Lung (tissue), 11 donors: ENCODE measurements at regions not wholly inside any gene's neighbourhood (a gene's known extent, or its start where the extent isn't known, plus 50 kb on each side); places are given as distances from the start of the nearest gene placed in this dataset.
A peak's percentile ranks its signal among the peaks of the same experiment; 100 is the strongest.

Experiments
- ATAC-seq: fragments of 200-7000 bp; cut with Tn5 transposase; one replicate; pipeline ENCODE4 v1.9.1; 2020; ENCODE audit warnings: moderate number of reproducible peaks; ENCODE audit not compliant: insufficient read depth, low FRiP score
- DNase-seq, 3 donors: peaks; one replicate each; pipeline ENCODE4 v3.0.0-alpha.2; 2013 to 2017
- H3K27ac ChIP-seq, 2 donors: one replicate each; pipeline ENCODE4 v1.5.1; 2013; ENCODE audit warnings: mild to moderate bottlenecking in 2 of 2, moderate library complexity in 2 of 2, control low read depth in 1 of 2, inconsistent platforms in 1 of 2, low read depth in 1 of 2, low read length in 1 of 2
- H3K27me3 ChIP-seq, 3 donors: one replicate each; pipeline ENCODE4 v1.5.1; 2013; ENCODE audit warnings: low read length in 2 of 3; ENCODE audit not compliant: control insufficient read depth in 3 of 3, insufficient read depth in 3 of 3
- H3K36me3 ChIP-seq, 4 donors: one replicate each; pipeline ENCODE4 v1.5.1; 2013; ENCODE audit warnings: low read length in 4 of 4, mild to moderate bottlenecking in 1 of 4, moderate library complexity in 1 of 4; ENCODE audit not compliant: control insufficient read depth in 4 of 4, insufficient read depth in 4 of 4
- H3K4me1 ChIP-seq, 5 donors: one replicate each; pipeline ENCODE4 v1.5.1; 2013; ENCODE audit warnings: low read length in 5 of 5, mild to moderate bottlenecking in 2 of 5, moderate library complexity in 1 of 5; ENCODE audit not compliant: control insufficient read depth in 5 of 5, insufficient read depth in 5 of 5
- H3K4me3 ChIP-seq: one replicate; pipeline ENCODE4 v1.5.1; 2013; ENCODE audit warnings: mild to moderate bottlenecking, control low read depth, moderate library complexity
- H3K9ac ChIP-seq, 2 donors: one replicate each; pipeline ENCODE4 v1.5.1; 2013; ENCODE audit warnings: low read length in 2 of 2, control low read depth in 1 of 2; ENCODE audit not compliant: insufficient read depth in 1 of 2
- H3K9me3 ChIP-seq, 4 donors: one replicate each; pipeline ENCODE4 v1.5.1; 2013; ENCODE audit warnings: low read length in 3 of 4, mild to moderate bottlenecking in 1 of 4, moderate library complexity in 1 of 4; ENCODE audit not compliant: control insufficient read depth in 4 of 4, insufficient read depth in 3 of 4
- WGBS, 2 donors: extraction: QIAGEN DNeasy Blood & Tissue Kit; methylation state at CpG; one replicate each; pipeline ENCODE4 v1.1.7; 2013; 5-methylcytosine and 5-hydroxymethylcytosine counted together
- TF ChIP-seq, protein P1 (sequence below): IDR thresholded peaks from 2 replicates; pipeline ENCODE4 v1.5.1; 2012; ENCODE audit warnings: mild to moderate bottlenecking; ENCODE audit errors: control extremely low read depth, extremely low read depth
- donor health status: control.
- donor health status: control.
- donor health status: Bipolar disorder and iron deficiency.
- donor health status: healthy.
- donor health status: DM: yes; HTN: yes; CAD: no.

DNA sequence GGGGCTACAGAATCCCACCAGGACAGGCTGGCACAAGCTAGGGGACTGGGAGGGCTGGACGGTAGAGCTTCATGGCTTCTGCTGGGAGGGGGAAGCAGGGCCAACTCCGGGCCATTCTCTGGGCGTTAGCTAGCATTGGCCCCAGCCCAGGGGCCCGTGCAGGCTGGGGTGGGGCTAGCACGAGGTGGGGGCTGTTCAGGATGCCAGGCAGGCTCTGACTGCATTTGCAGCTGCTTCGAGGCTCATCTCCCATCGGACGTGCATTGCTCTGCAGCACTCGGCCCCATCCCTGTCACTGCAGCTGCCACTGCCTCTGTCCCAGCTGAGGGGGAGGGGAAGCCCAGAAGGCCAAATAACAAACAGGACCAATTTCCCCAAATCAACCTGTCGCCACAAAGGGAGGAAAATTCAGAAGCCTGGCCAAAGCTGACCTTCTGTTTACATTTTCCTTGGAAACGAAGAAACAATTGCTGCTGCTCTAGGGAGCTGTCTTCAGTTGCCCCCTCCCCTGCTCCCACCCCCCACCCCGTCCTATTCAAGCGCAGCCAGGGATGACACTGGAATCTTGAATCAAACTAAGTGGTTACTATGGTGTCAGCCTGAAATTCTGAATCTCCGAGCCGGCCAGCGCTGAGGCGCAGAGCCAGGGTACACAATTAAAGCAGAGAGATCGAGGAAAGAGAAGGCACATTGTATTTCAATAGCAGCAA lies 138.8 kb upstream of the PRR20G start:
- Histone ChIP-seq H3K4me3 (no peak overlapping the region), H3K4me1 (no peaks in the 10 kb centered on the region), H3K27me3 (peaks cover 3 to 50% (median 17%) of the 10 kb centered on the region in 3 donors), H3K9me3 (no peaks in the 10 kb centered on the region), H3K9ac (no peak overlapping the region), H3K36me3 (no peaks in the 10 kb centered on the region), H3K27ac (no peak overlapping the region)
- DNase-seq: peak in 2 of 3 donors; percentile 1 to 15
- TF ChIP-seq, protein P1, sequence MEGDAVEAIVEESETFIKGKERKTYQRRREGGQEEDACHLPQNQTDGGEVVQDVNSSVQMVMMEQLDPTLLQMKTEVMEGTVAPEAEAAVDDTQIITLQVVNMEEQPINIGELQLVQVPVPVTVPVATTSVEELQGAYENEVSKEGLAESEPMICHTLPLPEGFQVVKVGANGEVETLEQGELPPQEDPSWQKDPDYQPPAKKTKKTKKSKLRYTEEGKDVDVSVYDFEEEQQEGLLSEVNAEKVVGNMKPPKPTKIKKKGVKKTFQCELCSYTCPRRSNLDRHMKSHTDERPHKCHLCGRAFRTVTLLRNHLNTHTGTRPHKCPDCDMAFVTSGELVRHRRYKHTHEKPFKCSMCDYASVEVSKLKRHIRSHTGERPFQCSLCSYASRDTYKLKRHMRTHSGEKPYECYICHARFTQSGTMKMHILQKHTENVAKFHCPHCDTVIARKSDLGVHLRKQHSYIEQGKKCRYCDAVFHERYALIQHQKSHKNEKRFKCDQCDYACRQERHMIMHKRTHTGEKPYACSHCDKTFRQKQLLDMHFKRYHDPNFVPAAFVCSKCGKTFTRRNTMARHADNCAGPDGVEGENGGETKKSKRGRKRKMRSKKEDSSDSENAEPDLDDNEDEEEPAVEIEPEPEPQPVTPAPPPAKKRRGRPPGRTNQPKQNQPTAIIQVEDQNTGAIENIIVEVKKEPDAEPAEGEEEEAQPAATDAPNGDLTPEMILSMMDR: no peak
- ATAC-seq: no peak
- WGBS, 2 donors: 34 to 35% methylated on average over 18 of the region's 18 CpGs

DNA sequence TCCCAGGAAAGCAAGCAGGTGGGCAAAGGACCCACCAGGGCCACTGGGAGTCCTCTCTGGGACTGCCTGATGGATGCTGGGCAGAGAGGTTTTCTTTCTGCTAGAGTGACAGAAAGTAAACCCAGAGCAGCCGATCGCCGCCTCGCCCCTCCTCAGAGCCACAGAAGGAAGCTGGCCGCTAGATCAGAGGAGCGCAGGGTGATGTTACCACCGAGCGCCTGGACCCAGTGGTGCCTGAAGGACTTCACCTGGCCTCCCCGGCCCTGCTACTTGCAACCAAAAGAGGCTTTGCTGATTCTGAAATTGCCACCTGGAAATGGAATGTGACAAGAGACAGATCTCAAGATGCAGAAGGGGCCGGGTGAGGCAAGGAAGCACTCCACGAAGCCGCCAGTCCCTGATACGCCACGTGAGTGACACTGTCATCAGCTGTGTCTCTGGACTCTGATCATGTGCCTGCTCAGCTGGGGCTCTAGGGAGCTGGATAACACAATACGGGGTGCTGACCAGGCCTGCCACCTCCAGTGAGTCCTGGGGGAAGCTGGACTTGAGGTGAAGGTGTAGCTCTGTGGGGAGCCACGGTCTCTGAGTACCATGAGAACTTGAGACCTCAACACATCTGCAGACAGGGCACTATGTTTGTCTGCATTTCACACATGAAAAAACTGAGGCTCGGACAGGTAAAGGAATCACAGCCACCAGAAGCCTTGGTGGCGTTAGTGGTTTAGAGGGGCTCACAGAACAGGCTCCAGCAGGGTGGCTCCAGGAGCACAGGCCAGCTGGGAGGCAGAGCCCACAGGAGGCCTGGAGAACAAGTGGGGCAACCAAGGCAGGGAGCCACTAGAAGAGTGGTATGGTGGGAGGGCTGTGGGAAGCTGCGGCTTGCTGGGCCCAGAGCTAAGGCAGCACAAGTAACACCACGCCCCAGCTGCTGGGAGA lies 137.9 kb upstream of the PRR20G start:
- Histone ChIP-seq H3K27me3 (peaks cover 3 to 50% (median 18%) of the 10 kb centered on the region in 3 donors), H3K9ac (no peak overlapping the region), H3K4me3 (no peak overlapping the region), H3K36me3 (no peaks in the 10 kb centered on the region), H3K9me3 (no peaks in the 10 kb centered on the region), H3K4me1 (no peaks in the 10 kb centered on the region), H3K27ac (no peak overlapping the region)
- ATAC-seq (no peak), DNase-seq (peak in 1 of 3 donors; percentile 2)
- WGBS, 2 donors: 81 to 83% methylated on average over 20 of the region's 20 CpGs
- TF ChIP-seq, protein P1: no peak

DNA sequence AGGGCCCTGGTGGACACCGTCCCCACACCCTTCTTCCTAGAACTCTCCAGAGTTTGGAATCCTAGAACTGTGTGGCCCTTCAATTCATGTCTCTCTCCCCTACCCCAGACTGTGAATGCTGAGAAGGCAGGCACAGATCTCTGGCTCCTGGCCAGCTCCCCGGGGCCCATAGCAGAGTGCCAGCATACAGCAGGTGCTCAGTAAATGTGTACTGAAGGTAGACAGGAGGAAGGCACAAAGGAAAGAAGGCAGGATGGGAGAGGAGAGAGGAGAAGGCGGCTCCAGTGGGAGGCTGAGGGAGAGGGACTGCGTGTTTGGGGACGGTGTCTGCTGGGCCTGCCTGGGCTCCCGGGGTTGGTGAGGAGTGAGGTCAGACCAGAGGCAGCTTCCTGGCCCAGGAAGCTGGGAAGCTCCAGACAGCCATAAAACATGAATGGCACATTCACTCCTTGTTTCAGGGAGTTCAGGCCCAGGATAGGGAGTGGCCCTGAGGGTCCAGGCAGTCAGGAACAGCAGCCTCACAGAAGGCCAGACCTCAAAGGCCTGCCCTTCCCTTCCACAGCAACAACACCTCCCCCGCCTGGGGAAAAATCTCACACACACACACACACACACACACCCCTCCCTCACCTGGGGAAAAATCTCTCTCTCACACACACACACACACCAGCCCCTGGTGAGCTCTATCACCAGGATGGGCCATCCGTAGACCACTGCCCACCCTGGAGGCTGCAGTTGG lies 137.1 kb upstream of the PRR20G start:
- no peaks in the 10 kb centered on the region for H3K4me1 ChIP-seq
- no peaks in the 10 kb centered on the region for H3K9me3 ChIP-seq
- WGBS, 2 donors: 63 to 66% methylated on average over 8 of the region's 8 CpGs
- H3K4me3 ChIP-seq: no peak overlapping the region
- DNase-seq (no peak), ATAC-seq (no peak)
- no peaks in the 10 kb centered on the region for H3K36me3 ChIP-seq
- H3K9ac ChIP-seq: no peak overlapping the region
- TF ChIP-seq, protein P1: no peak
- peaks cover 3 to 50% (median 18%) of the 10 kb centered on the region in 3 donors for H3K27me3 ChIP-seq
- H3K27ac ChIP-seq: no peak overlapping the region
